GM18511 (cell line): ENCODE measurements at regions not wholly inside any gene's neighbourhood (a gene's known extent, or its start where the extent isn't known, plus 50 kb on each side); places are given as distances from the start of the nearest gene placed in this dataset.

ENCODE experiments used
- ATAC-seq: cut with Tn5 transposase; IDR thresholded peaks from one replicate; pipeline ENCODE4 v1.9.1; 2021; ENCODE audit warnings: mild to moderate bottlenecking, moderate library complexity; ENCODE audit not compliant: unreplicated experiment

DNA sequence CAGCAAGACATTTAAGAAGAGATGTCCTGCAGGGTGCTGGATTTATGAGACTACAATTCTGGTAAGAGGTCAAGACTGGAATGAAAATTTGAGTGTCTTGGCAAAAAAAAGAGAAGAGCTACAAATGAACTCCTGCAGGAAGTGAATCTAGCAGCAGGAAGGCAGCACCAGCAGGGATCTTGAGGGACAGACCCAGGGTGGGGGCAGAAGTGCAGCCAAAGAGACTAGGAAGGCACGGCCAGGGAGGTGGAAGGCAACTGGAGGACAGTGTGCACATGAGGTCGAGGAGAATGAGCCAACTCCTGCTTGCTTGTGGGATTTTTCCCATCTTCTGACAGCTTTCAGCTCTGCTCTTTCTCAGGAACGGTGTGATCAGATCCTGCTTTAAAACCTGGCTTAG, 263.2 kb downstream of the BUD13 start:
- ATAC-seq, result no peak

- ATAC-seq, result no peak
These were observed 264.7 kb downstream of the BUD13 start for GRCh38 chr11:116507849-116508695.

DNA sequence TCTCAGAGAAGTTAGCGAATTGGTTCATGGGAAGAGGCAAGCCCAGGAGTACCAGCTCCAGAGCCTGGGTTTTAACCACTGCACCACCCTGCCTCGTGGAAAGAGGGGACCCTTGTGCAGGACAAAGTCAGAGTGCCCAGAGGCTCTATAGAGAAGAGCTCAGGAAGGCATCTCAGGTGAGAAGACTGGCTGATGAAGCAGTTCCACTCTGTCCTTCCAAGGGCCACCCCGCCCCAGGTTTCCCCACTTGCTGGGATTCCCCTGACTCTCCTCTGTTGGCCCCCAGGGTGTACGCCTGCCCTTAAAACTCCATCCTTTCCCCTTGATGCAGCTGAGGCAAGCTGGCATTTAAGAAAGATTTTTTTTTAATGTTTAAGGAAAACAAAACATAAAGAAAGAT, 265.8 kb downstream of the BUD13 start:
- ATAC-seq, result no peak

DNA sequence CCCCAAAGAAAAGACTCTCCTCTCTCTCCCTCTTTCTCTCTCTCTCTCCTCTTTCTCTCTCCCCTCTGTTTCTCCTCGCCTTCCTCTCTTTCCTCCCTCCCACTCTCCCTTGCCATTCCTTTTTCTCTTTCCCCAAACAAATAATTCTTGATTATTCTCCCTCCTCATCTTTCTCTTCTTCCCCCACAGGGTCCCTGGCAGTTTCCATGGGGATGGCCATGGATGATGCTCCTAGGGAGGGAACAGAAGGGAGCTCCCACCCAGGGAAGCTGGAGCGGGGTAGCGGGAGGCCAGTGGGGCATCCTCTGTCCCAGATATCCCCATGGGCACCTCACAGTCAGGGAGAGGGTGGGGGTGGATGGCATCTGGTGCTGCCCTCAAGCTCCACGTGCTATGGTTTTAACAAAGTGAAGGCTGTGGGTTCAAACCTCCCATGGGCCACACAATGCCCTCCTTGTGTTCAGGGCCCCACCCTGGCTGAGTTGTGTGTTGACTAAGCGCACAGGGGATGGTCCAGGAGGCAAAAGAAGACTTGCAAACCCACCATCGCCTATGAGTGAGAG, 266.4 kb downstream of the BUD13 start:
- no peak for ATAC-seq

DNA sequence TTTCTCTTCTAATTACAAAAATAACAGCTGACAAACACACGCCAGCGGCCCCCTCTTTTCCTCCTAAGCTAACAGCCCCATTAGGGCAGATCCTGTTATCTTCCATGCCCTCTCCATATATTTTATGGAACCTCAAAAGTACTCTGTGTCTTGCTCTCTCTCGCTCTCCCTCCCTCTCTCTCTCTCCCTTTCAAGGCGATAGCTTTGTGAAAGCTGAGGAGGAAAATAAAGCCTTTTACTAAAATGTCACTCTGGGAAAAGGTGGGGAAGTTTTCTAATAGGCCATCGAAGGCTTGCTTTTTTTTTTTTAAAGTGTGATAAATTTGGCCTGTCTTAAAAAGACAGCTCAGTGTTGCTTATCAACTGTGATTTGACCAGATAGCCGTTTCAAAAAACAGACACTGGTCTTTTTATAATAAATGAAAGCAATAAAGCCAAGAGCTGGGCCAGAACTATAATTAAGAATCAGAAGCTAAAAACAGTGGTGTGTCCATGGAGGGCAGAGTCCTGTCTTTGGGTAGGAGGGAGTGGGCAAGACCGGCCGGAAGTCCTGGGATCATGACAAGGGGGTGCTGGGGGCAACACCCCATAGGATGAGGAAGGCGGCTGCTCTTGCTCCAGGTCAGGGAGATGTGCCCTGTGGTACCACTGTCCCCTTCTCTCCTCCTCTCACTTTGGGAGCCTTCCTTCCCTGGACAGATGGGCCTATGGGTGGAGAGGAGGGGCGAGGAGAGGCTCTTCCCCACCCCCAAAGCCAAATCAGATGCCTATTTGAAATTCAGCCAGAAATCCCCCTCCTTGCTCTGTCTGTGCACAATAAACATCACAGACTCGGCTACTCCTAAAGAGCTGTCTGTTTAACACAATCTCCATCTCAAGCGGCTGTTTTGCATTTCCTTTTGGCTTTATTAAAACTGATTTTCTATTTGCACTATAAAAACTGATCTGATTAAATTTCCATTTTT, 267.2 kb downstream of the BUD13 start:
- ATAC-seq, result no peak

- no peak for ATAC-seq
These were observed 268.1 kb downstream of the BUD13 start for GRCh38 chr11:116504541-116505297.

- no peak for ATAC-seq
These were observed 269.3 kb downstream of the BUD13 start for GRCh38 chr11:116503216-116504160.

- no peak for ATAC-seq
These were observed 270.1 kb downstream of the BUD13 start for GRCh38 chr11:116502641-116503061.

GRCh38 chr11:116501728-116502127, 271.1 kb downstream of the BUD13 start:
- ATAC-seq, result no peak

GRCh38 chr11:116500947-116501602, 271.7 kb downstream of the BUD13 start:
- no peak for ATAC-seq

- ATAC-seq, result no peak
These were observed 272.5 kb downstream of the BUD13 start for GRCh38 chr11:116500026-116500946.

DNA sequence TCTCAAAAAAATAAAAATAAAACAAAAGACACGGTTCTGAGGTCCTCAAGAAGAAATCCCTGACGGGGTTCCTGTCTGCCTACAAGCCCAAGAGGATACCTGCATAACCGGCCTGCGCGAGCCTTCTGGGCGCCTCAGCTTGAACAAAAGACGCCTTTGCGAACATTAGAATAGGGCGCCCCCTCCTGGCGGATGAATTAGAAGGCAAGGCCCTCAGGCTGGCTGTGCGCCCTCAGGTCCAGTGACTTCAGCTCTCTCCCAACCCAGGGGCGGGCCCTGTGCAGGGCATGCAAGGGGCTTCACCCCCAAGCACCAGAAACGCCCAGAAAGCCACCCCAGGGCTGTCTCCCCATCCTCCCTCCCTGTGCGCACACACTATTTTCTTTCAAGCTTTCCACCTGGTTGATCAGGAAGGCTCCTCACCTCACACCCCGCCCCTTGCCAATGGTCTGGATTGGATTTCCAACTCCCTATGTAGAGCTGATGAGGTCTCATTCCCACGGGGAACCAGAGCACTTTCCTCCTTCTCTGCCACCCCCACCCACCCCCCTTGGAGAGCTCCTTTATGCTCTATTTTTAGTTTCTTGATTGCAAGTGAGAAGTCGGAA, 273.3 kb downstream of the BUD13 start:
- no peak for ATAC-seq

GRCh38 chr11:116498161-116498560, 274.6 kb downstream of the BUD13 start:
- no peak for ATAC-seq

GRCh38 chr11:116492600-116492999, 280.2 kb downstream of the BUD13 start:
- ATAC-seq, result no peak

DNA sequence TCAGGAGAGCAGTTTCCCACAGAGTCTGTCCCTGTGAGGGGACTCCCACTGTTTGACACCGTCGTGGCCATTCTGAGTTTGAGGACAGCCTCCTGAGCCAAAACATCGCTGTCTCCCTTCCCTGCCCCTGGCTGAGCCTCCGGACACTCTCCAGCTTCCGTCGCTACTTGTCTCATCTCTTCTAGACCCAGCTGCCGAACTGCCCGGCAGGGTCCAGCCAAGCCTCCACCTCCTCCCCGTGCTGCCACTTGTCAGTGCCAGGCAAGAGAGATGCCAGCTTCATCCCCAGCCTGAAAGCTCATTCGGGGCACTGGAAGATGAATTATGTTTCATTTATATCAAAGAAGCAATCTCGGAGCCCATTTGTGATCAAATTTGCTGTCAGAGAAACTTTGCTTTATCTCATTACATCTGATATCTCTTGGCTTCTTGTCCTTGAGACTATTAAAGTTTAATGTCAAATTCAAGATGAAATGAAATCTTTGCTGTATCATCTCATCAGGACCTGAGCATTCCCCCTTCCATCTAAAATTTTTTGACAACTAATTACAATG, 283.9 kb downstream of the BUD13 start:
- ATAC-seq, result no peak

DNA sequence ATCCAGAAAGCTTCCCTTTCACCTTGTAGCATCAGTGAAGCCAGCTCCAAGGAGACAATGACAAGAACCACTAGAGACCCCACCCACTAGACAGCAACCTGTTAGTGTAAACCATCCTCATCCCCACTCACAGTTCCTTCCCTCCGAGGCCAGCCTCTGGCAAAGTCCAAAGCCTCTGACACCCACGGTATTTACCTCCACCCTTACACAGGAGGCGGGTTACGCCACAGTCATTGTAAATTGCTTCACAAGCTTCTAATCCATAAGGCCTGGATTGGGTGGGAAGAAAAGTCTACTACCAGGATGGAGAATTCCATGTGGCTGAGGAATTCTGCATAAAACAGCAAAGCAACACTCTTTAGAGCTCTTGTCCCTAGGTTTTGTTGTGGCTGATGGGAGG, 287.4 kb downstream of the BUD13 start:
- ATAC-seq, result no peak

DNA sequence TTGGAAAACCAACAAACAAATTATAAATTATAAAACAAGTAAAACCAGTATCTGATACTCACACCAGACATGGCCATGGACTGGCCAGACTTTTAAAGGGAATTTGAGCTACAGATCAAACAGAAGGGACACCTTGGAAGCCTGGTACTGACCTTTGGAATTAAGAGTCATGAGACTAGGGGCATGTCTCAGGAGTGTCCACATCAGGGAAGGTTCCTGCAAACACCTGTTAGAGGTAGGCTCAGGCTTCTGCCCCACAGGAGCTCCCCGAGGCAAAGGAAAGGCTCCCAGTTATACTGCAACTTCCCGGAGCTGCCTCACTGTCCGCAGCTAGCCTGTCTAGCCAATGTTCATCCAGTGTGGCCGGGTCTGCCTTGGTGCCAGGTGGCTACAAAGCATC, 290.1 kb downstream of the BUD13 start:
- ATAC-seq, result no peak
